NT2/D1 (cell line): ENCODE measurements at regions not wholly inside any gene's neighbourhood (a gene's known extent, or its start where the extent isn't known, plus 50 kb on each side); places are given as distances from the start of the nearest gene placed in this dataset.

Source experiments
- DNase-seq: peaks from one replicate; pipeline ENCODE4 v3.0.0-alpha.2; 2011; ENCODE audit warnings: low read depth, low spot score
- H3K27me3 ChIP-seq: 2 replicates; pipeline ENCODE4 v1.6.0; 2011; ENCODE audit warnings: mild to moderate bottlenecking; ENCODE audit not compliant: insufficient read length, insufficient read depth
- H3K36me3 ChIP-seq: 2 replicates; pipeline ENCODE4 v1.6.1; 2011; ENCODE audit warnings: mild to moderate bottlenecking, low read length, mixed read lengths; ENCODE audit not compliant: insufficient read depth, insufficient read length
- H3K4me1 ChIP-seq: 2 replicates; pipeline ENCODE4 v1.5.1; 2011; ENCODE audit not compliant: insufficient read depth, insufficient read length
- H3K4me3 ChIP-seq: 2 replicates; pipeline ENCODE4 v1.5.1; 2011; ENCODE audit warnings: low read depth; ENCODE audit not compliant: insufficient read length
- H3K9ac ChIP-seq: 2 replicates; pipeline ENCODE4 v1.6.0; 2011; ENCODE audit warnings: low read depth; ENCODE audit not compliant: insufficient read length
- H3K9me3 ChIP-seq: 2 replicates; pipeline ENCODE4 v1.5.1; 2011; ENCODE audit warnings: mild to moderate bottlenecking, low read length; ENCODE audit not compliant: insufficient read depth
- SUZ12 ChIP-seq: IDR thresholded peaks from 2 replicates; pipeline ENCODE4 v1.6.1; 2011; ENCODE audit not compliant: insufficient read length, insufficient read depth; ENCODE audit errors: extremely low read depth
- YY1 ChIP-seq: IDR thresholded peaks from 2 replicates; pipeline ENCODE4 v1.6.1; 2011; ENCODE audit not compliant: insufficient read length, insufficient read depth
- ZNF274 ChIP-seq: IDR thresholded peaks from 2 replicates; pipeline ENCODE4 v1.6.1; 2011; ENCODE audit warnings: mild to moderate bottlenecking, low read depth, low read length

DNA sequence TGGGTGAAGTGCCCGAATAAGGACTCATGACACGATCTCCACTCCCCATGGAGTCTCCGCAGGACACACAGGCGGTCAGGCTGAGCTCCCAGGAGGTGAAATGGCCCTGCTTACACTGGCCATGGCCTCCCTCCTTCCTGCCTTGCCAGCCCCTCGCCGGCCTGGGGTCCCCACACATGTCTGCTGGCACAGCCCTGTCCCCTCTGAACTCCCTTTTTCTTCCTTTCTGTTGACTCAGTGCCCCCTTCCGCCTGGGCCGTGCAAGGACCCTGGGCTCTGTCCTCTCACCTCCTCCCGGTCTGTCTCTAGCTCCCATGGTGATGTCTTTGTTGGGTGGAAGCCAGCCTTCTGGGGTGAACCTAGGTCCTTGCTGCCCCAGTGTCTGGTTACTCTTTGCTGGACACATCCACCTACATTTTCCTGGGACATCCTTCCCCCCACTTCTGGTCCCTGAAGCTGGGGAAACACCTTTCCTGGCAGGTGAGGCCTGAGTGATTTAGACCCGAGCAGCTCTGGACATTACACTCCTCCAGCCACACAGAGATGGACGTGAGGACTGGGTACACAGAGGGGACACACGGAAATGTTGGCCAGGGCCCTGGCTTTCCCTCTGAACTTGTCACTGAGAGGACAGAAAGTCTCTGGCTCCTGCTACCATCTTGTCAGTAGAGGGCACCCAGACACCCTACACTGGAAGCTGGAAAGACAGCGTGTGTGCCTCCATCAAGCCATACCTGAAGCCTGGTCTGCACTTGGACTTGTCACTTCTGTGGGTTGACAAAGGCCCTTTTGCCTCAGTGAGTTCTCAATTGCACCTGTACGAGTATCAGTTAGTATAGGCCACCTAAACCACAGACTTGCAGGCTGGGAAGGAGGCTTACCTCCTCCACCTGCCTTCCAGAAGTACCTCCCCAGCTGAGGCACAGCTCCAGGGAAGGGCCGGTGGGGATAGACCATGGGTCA is 864.3 kb downstream of the TBC1D22A start:
- no peak overlapping the region for H3K9ac ChIP-seq
- DNase-seq: no peak
- TF ChIP-seq YY1: no peak
- no peak for TF ChIP-seq SUZ12
- TF ChIP-seq ZNF274: no peak
- H3K27me3 ChIP-seq: no peaks in the 10 kb centered on the region
- no peaks in the 10 kb centered on the region for H3K36me3 ChIP-seq
- H3K4me3 ChIP-seq: no peak overlapping the region
- no peaks in the 10 kb centered on the region for H3K9me3 ChIP-seq
- peaks cover 2% of the 10 kb centered on the region for H3K4me1 ChIP-seq

DNA sequence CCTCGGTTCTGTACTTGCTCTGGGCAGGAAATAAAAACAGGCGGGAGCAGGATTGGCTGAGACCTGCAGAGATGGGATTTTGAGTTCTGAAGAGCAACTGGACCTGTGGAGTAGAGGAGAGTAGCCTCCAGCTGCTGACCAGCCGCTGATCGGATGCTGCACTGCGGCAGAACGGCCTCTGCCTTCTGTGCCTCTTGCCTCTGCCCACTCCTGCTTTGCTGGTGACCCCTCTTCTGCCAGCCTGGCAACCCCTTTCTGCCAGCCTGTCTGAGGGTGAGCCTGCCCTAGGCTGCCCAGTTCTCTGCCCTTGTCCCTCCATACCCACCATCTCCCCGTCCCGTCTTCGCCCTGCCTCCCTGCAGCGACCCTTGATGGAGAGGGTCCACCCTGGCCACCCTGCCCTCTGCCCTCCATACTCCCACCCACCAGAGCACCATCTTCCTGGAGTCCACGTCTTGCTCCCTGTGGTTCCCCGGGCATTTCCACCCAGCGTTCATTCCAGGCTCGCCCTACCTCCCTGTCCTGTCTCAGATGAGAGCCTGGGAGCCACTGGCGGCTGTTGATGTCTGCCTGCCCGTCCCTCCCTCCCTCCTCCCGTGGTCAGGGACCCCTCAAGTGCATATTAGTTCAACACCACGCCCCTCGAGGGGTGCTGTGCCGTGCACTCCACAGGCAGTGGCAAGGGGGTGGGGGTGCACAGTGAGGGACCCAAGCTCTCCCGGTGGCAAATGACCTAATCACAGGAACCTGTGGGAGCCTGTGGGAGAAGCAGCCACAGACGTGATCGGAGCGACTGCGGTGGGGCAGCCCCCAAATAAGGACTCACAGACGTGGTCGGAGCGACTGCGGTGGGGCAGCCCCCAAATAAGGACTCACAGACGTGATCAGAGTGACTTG is 863.3 kb downstream of the TBC1D22A start:
- H3K4me3 ChIP-seq: no peak overlapping the region
- H3K27me3 ChIP-seq: no peaks in the 10 kb centered on the region
- H3K9me3 ChIP-seq: no peaks in the 10 kb centered on the region
- DNase-seq: no peak
- no peaks in the 10 kb centered on the region for H3K36me3 ChIP-seq
- TF ChIP-seq YY1 (no peak), SUZ12 (no peak), ZNF274 (no peak)
- peaks cover 2% of the 10 kb centered on the region for H3K4me1 ChIP-seq
- H3K9ac ChIP-seq: no peak overlapping the region

DNA sequence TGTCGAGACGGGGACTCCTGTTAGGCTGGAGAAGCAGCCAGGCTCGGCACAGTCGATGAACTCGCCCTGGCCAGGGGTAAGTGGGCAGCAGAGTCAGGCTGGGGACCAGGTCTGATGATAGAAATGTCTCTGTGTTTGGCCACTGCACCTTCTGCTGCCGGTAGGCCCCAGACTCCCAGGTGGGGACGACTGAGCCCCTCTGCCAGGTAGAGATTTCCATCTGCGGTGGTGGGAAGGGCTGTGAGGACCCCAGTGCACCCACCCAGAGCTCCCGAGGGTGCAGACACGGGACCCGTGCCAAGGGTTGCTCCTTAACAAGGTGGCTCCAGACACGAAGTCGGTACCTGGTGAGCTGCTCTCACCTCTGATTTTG is 862.5 kb downstream of the TBC1D22A start:
- no peaks in the 10 kb centered on the region for H3K36me3 ChIP-seq
- TF ChIP-seq ZNF274: no peak
- no peak for DNase-seq
- no peaks in the 10 kb centered on the region for H3K9me3 ChIP-seq
- H3K4me1 ChIP-seq: peaks cover 2% of the 10 kb centered on the region
- H3K9ac ChIP-seq: no peak overlapping the region
- no peak overlapping the region for H3K4me3 ChIP-seq
- H3K27me3 ChIP-seq: no peaks in the 10 kb centered on the region

DNA sequence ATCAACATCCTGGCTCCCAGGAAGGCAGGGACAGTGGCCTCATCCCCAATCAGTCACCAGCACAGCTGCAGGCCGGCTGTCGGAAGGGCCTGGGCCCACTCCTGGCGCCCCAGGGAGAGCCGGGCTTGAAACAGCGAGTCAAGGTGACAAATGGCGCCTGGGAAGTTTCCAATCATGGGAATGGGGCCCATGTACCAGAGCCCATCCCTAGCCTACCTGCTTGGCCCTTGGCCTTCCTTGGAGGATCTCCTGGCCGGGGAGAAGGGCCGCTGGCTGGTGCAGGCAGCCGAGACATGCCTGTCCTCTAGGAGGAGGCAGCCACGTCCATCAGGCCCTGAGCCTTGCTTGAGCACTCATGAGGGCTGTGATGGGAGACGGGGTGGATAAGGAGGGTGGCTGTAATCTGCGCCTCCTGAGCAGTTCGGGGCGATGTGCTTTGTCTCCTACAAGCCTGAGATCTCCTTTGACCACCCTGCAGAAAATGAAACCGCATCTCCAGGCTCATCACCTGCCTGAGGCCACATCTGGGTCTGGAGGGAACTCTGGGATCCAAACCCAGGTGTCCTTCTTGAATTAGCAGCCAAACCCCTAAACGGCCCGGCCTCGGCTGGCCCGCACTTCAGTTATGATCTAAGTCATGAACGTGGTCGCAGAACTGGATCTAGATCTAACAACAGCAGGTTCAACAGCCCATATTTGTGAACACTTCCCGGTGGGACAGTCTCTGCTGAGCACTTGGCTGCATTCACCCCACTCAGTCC is 862.0 kb downstream of the TBC1D22A start:
- TF ChIP-seq ZNF274: no peak
- no peak for TF ChIP-seq YY1
- TF ChIP-seq SUZ12: no peak
- Histone ChIP-seq H3K4me3 (no peak overlapping the region), H3K27me3 (no peaks in the 10 kb centered on the region), H3K36me3 (no peaks in the 10 kb centered on the region), H3K9ac (no peak overlapping the region), H3K4me1 (peaks cover 2% of the 10 kb centered on the region), H3K9me3 (no peaks in the 10 kb centered on the region)
- no peak for DNase-seq

DNA sequence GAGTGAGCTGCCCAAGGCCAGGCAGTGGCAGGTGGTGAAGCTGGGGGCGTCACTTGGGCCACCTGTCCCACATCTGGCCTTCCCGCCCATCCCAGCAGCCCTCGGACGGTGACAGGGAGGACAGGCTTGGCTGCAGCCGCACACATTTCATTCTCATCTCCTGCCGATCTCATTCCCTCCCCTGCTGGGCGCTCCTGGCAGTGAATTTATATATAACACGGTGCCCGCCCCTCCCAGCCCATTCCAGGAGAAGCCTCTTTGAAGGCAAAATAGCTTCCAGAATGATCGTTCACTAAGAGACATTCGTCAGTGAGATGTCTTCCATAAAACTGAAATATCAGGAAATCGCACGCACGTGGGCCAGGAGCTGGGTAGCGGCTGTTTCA is 861.3 kb downstream of the TBC1D22A start:
- H3K9ac ChIP-seq: no peak overlapping the region
- no peaks in the 10 kb centered on the region for H3K27me3 ChIP-seq
- peaks cover 2% of the 10 kb centered on the region for H3K4me1 ChIP-seq
- TF ChIP-seq SUZ12: no peak
- TF ChIP-seq ZNF274: no peak
- TF ChIP-seq YY1: no peak
- no peaks in the 10 kb centered on the region for H3K36me3 ChIP-seq
- no peak for DNase-seq
- no peak overlapping the region for H3K4me3 ChIP-seq
- no peaks in the 10 kb centered on the region for H3K9me3 ChIP-seq

DNA sequence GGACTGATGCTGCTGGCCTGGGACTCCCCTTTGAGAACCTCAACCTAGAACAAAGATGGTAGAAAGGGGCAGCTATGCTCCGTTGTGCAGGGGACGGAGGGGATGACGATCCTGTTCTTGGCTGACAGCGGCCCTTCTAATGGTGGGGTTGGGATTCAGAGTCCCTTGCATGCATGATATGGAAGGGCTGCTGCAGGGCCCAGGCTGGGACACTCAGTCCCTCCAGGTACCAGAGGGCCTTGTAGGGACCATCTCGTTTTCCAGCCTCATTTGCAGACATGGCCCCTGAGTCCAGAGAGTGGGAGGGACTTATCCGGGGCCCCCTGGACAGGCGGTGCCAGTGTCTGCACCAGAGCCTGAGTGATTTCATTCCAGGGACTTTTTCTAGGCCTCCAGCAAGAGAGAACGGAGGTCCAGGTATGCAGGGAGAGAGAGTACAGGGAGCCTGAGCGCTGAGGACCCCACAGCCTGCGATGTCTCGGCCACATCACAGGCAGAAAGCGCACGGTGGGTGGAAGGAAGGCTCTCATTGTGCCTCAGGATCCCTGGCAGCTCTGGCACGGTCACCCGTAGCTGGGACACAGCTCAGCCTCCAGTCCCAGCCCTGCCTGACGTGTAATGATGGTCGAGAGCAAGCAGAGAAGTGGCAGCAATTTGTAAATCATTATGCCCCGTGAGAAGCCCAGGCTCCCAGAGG is 860.8 kb downstream of the TBC1D22A start:
- H3K9ac ChIP-seq: no peak overlapping the region
- DNase-seq: no peak
- no peaks in the 10 kb centered on the region for H3K9me3 ChIP-seq
- no peaks in the 10 kb centered on the region for H3K27me3 ChIP-seq
- H3K4me1 ChIP-seq: peaks cover 6% of the 10 kb centered on the region
- no peak overlapping the region for H3K4me3 ChIP-seq
- TF ChIP-seq YY1 (no peak), SUZ12 (no peak), ZNF274 (no peak)
- H3K36me3 ChIP-seq: no peaks in the 10 kb centered on the region

DNA sequence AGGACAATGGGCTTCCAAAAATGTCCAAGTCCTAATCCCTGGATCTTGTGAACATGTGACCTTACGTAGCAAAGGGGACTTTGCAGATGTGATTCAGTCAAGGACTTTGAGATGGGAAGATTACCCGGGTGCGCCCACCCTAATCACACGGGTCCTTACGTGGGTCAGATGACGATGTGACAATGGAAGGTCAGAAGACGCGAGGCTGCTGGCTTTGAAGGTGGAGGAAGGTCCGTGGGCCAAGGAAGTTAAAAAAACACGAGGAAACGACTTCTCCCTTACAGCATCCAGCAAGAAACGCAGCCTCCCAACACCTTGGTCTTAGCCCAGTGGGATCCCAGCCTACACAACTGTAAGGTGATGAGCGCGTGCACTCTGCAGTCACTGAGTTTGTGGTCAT is 860.1 kb downstream of the TBC1D22A start:
- no peak overlapping the region for H3K4me3 ChIP-seq
- H3K9ac ChIP-seq: no peak overlapping the region
- no peaks in the 10 kb centered on the region for H3K9me3 ChIP-seq
- no peaks in the 10 kb centered on the region for H3K27me3 ChIP-seq
- DNase-seq: no peak
- no peaks in the 10 kb centered on the region for H3K36me3 ChIP-seq
- peaks cover 4% of the 10 kb centered on the region for H3K4me1 ChIP-seq
- no peak for TF ChIP-seq SUZ12
- TF ChIP-seq ZNF274: no peak
- no peak for TF ChIP-seq YY1
